Fibroblast of skin of right quadriceps (primary cell): ENCODE measurements at regions not wholly inside any gene's neighbourhood (a gene's known extent, or its start where the extent isn't known, plus 50 kb on each side); places are given as distances from the start of the nearest gene placed in this dataset.
"Not testable (repeated sequence)": the region's sequence is repeated elsewhere in the genome, so short reads cannot be mapped to it uniquely, and the experiment has no call there.

Experiments used
- DNase-seq: peaks from one replicate; pipeline ENCODE4 v3.0.0-alpha.2; 2013

GRCh38 chr6:165002358-165002757 is 307.0 kb downstream of the C6orf118 start:
- DNase-seq, result no peak

GRCh38 chr6:165001502-165002157 is 307.8 kb downstream of the C6orf118 start:
- DNase-seq, result no peak

DNA sequence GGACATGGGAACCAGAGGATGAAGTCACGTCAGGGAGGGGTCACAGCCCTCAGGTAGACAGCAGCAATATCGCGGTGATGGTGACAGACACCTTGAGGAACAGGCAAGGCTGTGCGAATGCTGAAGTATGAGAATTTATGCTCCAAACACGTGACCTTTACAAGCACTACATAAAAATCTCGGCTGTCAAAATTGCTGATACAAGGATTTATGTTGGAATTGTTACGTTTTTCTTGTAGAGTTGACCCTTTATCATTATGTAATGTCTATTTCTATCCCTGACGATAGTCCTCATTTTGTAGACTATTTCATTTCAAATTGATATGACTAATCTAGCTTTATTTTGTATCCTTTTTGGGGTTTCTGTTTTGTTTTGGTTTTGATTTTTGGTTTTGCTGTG is 311.1 kb downstream of the C6orf118 start:
- no peak for DNase-seq

GRCh38 chr6:164996838-164997237 is 312.6 kb downstream of the C6orf118 start:
- no peak for DNase-seq

DNA sequence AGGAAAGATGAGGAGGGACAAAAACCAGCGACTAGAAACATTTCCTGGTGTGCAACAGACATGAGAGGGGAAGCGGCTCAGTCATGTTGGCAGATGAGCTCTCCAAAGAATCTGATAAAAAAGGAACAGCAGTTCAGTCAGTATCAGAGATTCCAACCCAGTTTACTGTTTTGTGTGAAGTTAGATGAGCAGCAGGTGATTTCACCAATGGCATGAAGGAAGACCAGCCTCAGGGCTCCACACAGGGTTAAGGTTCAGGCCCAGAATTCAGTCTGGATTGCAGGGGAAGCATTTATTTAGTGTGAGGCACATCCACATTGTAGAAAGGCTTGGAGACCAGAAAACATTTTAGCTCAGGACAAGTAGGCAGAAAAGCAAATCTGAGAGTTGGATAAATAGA is 317.8 kb downstream of the C6orf118 start:
- DNase-seq, result peak; percentile 3

DNA sequence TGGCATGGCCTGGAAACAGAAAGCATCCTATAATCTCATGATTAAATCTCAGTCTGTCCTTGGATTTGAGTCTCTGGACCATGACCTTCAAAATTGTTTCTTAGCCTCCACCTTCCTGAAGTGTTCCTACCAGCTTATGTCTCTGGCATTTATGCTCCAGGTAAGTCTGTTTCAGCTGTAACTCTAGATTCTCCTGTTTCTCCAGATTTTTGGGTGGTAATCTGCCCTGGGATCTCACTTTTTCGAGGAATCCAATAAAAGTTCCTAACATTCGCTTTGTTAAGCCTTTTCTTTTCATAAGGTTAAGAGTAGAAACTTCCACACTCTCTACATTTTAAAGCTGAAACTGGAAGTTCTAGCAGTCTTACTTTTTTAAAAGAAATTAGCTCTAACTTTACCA is 318.5 kb downstream of the C6orf118 start:
- no peak for DNase-seq

GRCh38 chr6:164982389-164982788 is 327.0 kb downstream of the C6orf118 start:
- DNase-seq, result no peak

DNA sequence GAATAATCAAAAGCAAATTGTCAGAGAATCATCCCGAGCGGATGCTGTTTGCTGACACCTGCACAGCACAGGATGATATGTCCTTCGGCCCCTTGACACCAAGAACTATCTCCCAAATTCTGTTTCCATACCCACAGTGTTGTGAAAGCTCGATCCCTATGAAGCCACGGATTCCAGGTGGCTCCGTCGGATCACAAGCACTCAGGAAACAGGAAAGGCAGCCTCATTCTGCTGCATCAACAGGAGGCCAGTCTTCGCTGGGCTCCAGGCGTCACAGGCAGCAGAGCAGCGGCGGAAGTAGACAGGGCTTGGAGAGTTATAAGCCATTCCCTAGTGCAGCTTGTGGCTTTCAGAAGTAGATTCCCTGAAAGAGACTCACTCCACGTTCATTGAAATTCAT is 342.3 kb downstream of the C6orf118 start:
- no peak for DNase-seq

DNA sequence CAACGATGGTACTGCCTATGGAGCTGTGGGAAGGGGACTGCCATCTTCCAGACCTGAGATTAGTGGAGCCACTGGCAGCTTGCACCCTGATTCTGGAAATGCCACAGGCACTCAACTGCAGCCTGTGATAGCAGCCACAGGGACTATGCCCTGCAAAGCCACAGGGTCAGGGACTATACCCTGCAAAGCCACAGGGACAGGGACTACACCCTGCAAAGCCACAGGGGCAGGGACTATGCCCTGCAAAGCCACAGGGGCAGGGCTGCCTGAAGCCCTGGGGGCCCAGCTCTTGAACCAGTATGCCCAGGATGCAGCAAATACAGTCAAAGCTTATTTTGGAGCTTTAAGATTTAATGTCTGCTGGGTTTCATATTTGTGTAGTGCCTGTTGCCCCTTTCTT is 346.6 kb downstream of the C6orf118 start:
- no peak for DNase-seq

DNA sequence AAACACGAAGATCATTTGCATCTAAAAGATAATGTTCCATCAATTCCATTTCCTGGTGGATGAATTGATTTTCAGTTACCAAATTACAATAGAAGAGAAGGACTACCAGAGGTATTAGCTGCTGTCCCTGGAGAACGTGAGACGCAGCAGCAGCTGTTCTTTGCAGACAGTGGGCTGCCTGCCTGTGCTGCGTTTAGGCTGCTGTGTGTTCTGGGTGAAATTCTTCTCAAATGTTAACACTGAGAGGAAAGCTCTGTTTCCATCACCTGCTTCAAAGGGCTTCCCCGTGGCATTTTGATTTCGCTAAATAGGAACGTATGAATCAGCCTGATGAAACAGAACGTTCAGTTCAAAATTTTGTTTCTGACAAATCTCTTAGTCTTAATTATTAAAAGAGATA is 362.2 kb downstream of the C6orf118 start:
- no peak for DNase-seq

DNA sequence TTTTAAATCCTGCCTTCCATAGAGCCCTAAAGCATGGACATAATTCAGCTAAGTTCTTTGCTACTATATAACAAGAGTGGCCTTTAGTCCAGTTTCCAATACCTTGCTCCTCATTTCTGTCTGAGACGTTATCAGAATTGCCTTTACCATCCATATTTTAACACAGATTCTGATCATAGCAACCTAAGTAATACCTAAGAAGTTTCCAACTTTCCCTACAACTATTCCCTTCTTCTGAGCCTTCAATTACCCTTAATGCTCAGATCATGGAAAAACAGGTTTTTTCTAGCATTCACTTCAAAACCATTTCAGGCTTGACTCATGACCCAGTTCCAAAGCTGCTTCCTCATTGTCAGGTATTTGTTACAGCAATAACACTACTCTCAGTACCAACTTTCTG is 367.1 kb downstream of the C6orf118 start:
- DNase-seq, result no peak

- not testable (repeated sequence) for DNase-seq
These were observed 376.1 kb downstream of the C6orf118 start for GRCh38 chr6:164933238-164933794.

DNA sequence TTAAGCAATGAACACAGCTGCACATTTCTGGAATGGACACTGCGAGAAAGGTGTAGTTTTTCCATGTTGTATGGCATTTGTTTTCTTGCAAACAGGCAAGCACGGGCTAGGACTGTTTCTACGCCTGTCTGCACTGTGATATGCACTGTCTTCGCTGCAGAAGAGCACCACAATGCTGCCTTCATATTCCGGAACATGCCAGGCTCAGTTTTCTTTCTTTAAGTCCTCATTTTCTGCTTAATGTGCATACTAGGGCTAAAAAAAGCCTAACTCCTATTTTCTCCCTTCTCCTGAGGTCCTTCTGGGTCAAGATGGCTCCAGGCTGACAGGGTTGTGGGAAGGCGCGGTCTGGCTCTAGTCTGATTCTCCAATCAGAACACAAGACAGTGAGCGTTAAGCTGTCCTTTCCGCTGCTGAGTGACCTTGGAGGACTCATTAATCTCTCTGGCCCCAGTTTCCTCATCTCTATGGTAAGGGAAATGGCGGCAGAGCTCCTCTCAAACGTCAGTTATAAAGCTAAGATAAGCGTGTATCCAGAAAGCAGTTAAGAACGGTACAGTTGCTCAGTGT is 379.9 kb downstream of the C6orf118 start:
- no peak for DNase-seq

DNA sequence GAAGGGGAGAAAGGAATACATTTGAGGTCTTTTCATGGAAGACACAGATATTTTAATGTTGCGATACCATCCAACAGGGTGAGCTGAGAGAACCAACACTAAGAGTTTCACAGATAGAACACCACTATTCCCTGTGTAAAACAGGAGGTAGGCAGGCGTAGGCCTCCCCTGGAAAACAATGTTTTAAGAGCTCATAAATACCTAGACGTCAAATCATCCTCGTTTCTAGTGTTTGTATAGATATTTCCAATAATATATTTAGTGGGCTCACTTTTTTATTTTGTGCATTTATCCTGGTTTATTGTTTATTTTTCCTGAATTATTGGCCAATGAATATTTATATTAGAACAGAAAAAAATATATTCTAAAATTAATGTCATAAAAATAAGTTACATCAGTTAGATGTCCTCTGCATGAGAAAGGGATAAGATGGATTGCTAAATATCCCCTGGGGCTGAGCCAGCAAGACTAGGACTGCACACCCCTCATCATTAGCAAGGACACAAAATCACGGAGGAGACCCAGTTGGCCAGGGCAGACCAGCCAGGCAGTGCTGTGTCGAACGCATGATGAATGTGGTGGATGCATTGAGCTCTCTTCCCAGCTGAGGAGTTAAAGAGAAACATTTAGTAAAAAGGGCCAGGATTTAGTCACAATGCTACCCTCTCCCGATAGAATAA is 380.5 kb downstream of the C6orf118 start:
- DNase-seq, result no peak

DNA sequence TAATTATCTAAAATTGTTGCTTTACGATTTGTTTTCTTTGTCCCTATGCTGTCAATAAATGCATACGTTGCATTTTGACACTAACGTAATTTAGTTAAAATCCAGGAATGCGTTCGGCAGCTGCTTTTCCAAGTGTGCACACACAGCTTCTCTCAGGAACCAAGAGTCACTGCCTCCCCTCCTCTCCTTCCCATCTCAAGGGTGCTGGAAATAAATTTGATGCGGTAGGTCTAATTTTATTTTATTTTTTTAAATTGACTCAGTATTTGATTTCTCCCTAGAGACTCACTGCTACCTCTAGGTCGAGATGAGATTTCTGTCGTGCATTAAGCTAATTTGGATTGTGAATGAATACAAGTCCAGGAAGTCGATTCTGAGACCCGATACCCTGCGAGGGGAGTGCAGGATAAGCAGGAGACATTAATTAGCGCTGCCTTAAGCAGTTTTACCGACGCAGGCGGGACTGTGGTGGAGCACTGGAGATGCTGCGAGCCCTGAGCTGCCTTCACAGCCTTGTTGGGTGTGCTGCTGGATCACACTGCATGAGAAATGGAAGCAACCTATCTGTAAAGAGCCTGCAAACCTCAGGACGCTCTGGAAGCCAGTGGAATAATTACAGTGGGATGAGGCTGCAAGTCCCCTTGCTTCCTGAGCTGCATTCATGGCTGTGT is 381.2 kb downstream of the C6orf118 start:
- DNase-seq, result peak; percentile 20

GRCh38 chr6:164927288-164928056 is 381.9 kb downstream of the C6orf118 start:
- DNase-seq, result peak; percentile 56

DNA sequence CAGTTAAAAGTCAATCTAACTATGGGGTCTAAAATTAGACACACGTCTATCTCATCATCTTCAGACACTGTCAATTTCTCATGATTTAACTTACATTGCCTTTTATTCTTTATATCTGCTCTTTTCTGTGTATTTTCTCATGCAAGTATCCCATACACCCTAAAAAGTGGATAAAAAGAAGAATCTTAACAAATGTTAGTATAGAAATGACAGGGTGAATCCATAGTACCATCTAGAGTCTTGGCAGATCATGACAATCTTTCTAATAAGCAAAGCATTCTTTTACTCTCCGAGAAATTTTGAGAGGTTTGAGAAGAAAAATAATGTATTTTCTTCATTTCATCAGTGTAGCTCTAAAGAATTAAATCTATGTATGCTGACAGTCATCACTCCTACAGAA is 382.7 kb downstream of the C6orf118 start:
- DNase-seq, result no peak

DNA sequence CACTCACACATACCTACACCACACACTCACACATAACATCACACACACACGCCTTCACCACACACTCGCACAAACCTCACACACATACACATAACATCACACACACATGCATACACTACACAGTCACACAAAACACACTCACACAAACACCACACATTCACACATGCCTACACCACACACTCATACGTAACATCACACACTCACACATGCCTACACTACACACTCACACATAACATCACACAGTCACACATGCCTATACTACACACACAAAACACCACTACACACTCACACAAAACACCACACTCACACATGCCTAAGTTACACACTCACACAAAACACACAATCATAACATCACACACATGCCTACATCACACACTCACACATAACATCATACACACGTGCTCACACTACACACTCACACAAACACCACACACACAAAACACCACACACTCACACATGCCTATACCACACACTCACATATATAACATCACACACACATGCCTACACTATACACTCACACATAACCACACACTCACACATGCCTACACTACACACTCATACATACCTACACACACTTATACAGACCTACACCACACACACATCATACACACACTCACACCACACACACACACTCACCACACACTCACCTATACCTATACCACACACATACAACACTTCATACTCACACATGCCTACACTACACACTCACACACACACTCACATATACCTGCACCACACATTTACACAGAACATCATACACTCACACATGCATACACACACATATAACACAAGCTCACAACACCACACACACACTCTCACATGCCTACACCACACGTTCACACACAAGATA is 383.5 kb downstream of the C6orf118 start:
- DNase-seq, result no peak

GRCh38 chr6:164924674-164925073 is 384.7 kb downstream of the C6orf118 start:
- no peak for DNase-seq

DNA sequence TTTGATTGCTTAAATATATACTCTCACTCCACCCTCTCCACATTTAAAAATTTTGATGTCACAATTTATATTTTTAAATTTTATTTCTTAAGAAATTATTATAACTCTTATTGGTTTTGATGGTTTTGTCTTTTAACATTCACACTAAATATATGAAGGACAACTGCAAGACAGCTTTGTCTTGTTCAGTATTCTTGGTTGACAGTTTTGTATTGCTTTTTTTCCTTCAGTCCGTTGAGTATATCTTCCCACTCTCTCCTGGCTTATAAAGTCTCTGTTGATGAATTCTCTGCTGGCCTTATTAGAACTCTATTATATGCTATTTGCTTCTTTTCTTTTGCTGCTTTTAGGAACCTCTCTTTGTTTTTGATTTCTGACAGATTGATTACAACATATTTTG is 392.2 kb downstream of the C6orf118 start:
- DNase-seq, result no peak

GRCh38 chr6:164916087-164916486 is 393.3 kb downstream of the C6orf118 start:
- DNase-seq, result no peak
